ENCODE measurements at regions not wholly inside any gene's neighbourhood (a gene's known extent, or its start where the extent isn't known, plus 50 kb on each side); places are given as distances from the start of the nearest gene placed in this dataset.

DNA sequence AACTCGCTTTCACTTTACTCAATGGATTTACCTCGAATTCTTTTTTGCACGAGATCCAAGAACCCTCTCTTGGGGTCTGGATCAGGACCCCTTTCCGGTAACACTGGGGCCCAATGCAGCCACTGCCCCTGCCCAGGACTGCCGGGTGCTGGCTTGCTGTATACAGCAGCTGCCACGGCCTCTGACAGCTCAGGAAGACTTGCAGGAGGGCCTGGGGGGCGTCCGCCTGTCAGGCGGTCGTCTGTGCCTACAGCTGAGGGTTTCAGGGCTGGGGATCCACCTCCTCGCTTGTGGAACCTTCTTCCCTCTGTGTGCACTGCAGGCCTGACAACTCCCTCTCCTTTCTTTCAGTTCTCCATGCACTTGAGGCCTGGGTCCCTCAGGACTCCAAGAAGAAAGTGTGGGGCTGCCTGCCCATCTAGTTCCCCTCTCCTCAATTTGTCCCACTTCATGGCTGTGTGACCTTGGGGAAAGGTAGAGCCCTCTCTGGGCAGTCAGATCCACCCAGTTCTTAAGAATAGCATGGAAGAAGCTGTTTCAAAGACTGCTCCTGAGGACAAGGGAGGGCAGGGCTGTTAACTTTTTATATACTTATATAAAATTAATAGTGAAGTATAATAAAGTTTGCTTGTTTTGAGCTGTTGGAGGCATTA is 75.0 kb upstream of the LGSN start:
- Histone ChIP-seq H3K27me3 (replicated peaks; ENCODE audit: control insufficient read depth, insufficient read depth, low read length) (no peaks in the 10 kb centered on the region; the same call in 1 of the 2 replicates), H3K36me3 (ENCODE audit: control insufficient read depth, insufficient read depth, low read length) (no peaks in the 10 kb centered on the region), H3K4me3 (replicated peaks; ENCODE audit: low read depth, low read length) (no peak overlapping the region)
- TF ChIP-seq, protein P1, sequence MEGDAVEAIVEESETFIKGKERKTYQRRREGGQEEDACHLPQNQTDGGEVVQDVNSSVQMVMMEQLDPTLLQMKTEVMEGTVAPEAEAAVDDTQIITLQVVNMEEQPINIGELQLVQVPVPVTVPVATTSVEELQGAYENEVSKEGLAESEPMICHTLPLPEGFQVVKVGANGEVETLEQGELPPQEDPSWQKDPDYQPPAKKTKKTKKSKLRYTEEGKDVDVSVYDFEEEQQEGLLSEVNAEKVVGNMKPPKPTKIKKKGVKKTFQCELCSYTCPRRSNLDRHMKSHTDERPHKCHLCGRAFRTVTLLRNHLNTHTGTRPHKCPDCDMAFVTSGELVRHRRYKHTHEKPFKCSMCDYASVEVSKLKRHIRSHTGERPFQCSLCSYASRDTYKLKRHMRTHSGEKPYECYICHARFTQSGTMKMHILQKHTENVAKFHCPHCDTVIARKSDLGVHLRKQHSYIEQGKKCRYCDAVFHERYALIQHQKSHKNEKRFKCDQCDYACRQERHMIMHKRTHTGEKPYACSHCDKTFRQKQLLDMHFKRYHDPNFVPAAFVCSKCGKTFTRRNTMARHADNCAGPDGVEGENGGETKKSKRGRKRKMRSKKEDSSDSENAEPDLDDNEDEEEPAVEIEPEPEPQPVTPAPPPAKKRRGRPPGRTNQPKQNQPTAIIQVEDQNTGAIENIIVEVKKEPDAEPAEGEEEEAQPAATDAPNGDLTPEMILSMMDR (IDR thresholded peaks at IDR 0.05; ENCODE audit: insufficient read depth, low read length, poor library complexity, severe bottlenecking): no peak
- DNase-seq (ENCODE audit: extremely low read depth, insufficient read length): no peak

DNA sequence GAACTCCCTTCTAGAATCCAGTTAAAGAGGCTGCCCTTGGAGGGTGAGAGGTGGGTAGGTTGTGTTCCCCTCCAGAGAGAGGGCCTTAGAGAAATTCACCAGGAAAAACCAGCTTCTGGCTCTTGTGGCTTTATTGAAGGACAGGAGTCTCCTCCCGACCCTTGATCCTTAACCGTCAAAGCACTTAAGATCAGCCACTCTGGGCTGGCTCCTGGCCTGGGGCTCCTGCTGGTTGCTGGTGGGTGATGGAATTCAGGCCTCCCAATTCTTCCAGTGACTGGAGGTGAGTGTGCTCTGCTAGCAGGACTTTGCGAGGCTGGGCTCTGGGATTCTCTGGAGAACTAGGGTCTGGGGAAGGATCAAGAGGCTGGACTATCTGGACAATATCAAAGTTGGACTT is 75.6 kb upstream of the LGSN start:
- Histone ChIP-seq H3K27me3 (replicated peaks; ENCODE audit: control insufficient read depth, insufficient read depth, low read length) (no peaks in the 10 kb centered on the region; the same call in 1 of the 2 replicates), H3K4me3 (replicated peaks; ENCODE audit: low read depth, low read length) (no peak overlapping the region), H3K36me3 (ENCODE audit: control insufficient read depth, insufficient read depth, low read length) (no peaks in the 10 kb centered on the region)
- TF ChIP-seq, protein P1 (IDR thresholded peaks at IDR 0.05; ENCODE audit: insufficient read depth, low read length, poor library complexity, severe bottlenecking): no peak
- DNase-seq (ENCODE audit: extremely low read depth, insufficient read length): no peak

DNA sequence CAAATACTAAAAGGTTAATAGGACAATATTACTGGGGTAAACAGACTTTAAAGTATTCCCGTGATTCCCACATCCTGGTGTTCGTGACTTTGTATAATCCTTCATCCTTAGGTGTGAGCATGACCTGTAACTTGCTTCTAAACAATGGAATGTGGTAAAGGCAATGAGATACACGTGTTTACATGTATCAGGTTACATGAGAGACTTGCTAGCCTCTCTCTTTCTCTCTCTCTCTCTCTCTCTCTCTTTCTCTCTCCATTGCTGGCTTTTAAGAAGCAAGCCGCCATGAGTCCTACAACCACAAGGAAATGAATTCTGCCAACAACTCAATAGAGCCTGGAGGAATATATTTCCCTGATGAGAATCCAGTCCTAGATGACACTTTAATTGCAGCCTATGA is 83.9 kb upstream of the LGSN start:
- H3K4me3 ChIP-seq (replicated peaks; ENCODE audit: low read depth, low read length): no peak overlapping the region
- TF ChIP-seq, protein P1 (IDR thresholded peaks at IDR 0.05; ENCODE audit: insufficient read depth, low read length, poor library complexity, severe bottlenecking): no peak
- H3K36me3 ChIP-seq (ENCODE audit: control insufficient read depth, insufficient read depth, low read length): no peaks in the 10 kb centered on the region
- DNase-seq (ENCODE audit: extremely low read depth, insufficient read length): no peak
- H3K27me3 ChIP-seq (replicated peaks; ENCODE audit: control insufficient read depth, insufficient read depth, low read length): no peaks in the 10 kb centered on the region

DNA sequence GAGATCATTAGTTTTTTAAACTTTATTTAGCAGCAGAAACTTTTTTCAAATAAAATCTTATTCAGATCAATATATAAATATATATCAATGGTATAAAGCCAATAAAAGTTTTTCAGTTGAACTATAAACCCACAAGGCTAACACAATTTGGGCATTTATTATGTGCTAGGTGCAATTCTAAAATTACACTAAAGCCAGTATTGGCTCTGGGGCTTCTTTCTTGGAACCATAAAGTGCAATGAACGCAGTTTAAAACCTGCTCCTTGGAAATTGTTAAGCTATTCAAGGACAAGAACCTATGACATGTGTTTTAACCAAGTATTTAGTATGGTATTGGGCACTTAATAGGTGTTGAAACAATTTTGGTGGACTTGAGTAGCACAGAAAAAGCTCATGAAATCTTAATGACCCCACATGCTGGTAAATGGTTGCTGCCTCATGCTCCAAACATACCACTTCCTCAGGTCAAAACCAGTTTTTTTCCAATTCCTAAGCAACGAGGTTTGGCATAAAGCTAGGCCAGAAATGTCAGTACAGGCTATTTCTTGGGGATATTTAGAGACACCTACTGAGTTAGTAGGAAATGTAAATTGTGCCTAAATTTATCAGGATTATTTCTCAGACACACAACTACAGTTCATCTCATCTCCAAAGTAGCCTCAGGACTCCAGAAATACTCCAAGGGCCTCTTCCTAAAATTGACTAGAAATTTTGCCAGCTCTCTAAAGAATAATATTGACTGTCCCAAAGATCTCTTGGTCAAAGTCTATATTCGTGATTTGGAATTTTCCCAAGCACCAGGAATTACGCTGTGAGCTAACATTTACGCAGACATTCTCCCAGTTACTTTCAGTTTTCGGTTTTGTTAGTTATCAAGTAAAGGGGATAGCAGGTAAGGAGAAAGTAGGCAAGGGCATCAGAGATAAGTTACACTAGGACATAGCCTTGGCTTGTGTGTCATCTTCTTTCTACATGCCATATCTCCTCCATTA is 90.9 kb upstream of the LGSN start:
- Histone ChIP-seq H3K27me3 (replicated peaks; ENCODE audit: control insufficient read depth, insufficient read depth, low read length) (no peaks in the 10 kb centered on the region), H3K4me3 (replicated peaks; ENCODE audit: low read depth, low read length) (no peak overlapping the region), H3K36me3 (ENCODE audit: control insufficient read depth, insufficient read depth, low read length) (no peaks in the 10 kb centered on the region)
- DNase-seq (ENCODE audit: extremely low read depth, insufficient read length): no peak
- TF ChIP-seq, protein P1 (IDR thresholded peaks at IDR 0.05; ENCODE audit: insufficient read depth, low read length, poor library complexity, severe bottlenecking): no peak

DNA sequence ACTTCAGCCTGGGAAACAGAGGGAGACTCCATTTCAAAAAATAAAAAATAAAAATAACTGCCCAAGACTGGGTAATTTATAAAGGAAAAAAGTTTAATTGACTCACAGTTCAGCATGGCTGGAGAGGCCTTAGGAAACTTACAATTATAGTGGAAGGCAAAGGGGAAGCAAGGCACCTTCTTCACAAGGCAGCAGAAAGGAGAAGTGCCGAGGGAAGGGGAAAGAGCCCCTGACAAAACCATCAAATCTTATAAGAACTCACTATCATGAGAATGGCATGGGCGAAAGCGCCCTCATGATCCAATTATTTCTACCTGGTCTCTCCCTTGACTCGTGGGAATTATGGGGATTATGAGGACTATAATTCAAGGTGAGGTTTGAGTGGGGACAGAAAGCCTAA is 95.5 kb upstream of the LGSN start:
- Histone ChIP-seq H3K4me3 (replicated peaks; ENCODE audit: low read depth, low read length) (no peak overlapping the region), H3K27me3 (replicated peaks; ENCODE audit: control insufficient read depth, insufficient read depth, low read length) (no peaks in the 10 kb centered on the region), H3K36me3 (ENCODE audit: control insufficient read depth, insufficient read depth, low read length) (no peaks in the 10 kb centered on the region)
- no peak for DNase-seq (ENCODE audit: extremely low read depth, insufficient read length)
- TF ChIP-seq, protein P1 (IDR thresholded peaks at IDR 0.05; ENCODE audit: insufficient read depth, low read length, poor library complexity, severe bottlenecking): no peak
